Left lobe of liver (tissue), 2 donors: ENCODE measurements at regions not wholly inside any gene's neighbourhood (a gene's known extent, or its start where the extent isn't known, plus 50 kb on each side); places are given as distances from the start of the nearest gene placed in this dataset.
A peak's percentile ranks its signal among the peaks of the same experiment; 100 is the strongest.
"Not testable (repeated sequence)": the region's sequence is repeated elsewhere in the genome, so short reads cannot be mapped to it uniquely, and the experiment has no call there.

Source experiments
- ATAC-seq: fragments of 200-7000 bp; cut with Tn5 transposase; one replicate; pipeline ENCODE4 v1.9.1; 2020; ENCODE audit warnings: mild to moderate bottlenecking, moderate library complexity
- DNase-seq: peaks from one replicate; pipeline ENCODE4 v3.0.0-alpha.2; 2020; ENCODE audit warnings: low spot score
- donor health status: DM: no; HTN: no; CAD: no; lungs with moderate emphysema.
- donor health status: DM: no; HTN: yes; CAD: no.

GRCh38 chr1:148432318-148432717 is 50.8 kb downstream of the PPIAL4G start:
- ATAC-seq, DNase-seq: not testable (repeated sequence)

- ATAC-seq, DNase-seq: not testable (repeated sequence)
Observed at GRCh38 chr1:148429856-148430255, 53.2 kb downstream of the PPIAL4G start.

GRCh38 chr1:148426940-148427611 is 56.0 kb downstream of the PPIAL4G start:
- ATAC-seq, DNase-seq: not testable (repeated sequence)

GRCh38 chr1:148426385-148426784 is 56.7 kb downstream of the PPIAL4G start:
- ATAC-seq: peak; percentile 22
- not testable (repeated sequence) for DNase-seq

- ATAC-seq (peak; percentile 92), DNase-seq (peak; percentile 72)
Observed at GRCh38 chr1:148424143-148425003, 58.7 kb downstream of the PPIAL4G start.

GRCh38 chr1:148422921-148423320 is 60.2 kb downstream of the PPIAL4G start:
- DNase-seq, ATAC-seq: not testable (repeated sequence)

- ATAC-seq: not testable (repeated sequence)
Observed at GRCh38 chr1:148417241-148417640, 65.9 kb downstream of the PPIAL4G start.

GRCh38 chr1:148413385-148413784 is 69.7 kb downstream of the PPIAL4G start:
- not testable (repeated sequence) for DNase-seq, ATAC-seq

More at GRCh38 chr1:148417241-148417640, 65.9 kb downstream of the PPIAL4G start:
- DNase-seq: not testable (repeated sequence)

- DNase-seq: not testable (repeated sequence)
Observed at GRCh38 chr1:148404786-148405568, 78.1 kb downstream of the PPIAL4G start.

GRCh38 chr1:148403925-148404324 is 79.2 kb downstream of the PPIAL4G start:
- not testable (repeated sequence) for DNase-seq, ATAC-seq

More at GRCh38 chr1:148404786-148405568, 78.1 kb downstream of the PPIAL4G start:
- not testable (repeated sequence) for ATAC-seq

GRCh38 chr1:148403085-148403456 is 80.0 kb downstream of the PPIAL4G start:
- not testable (repeated sequence) for DNase-seq, ATAC-seq

GRCh38 chr1:148402152-148403084 is 80.7 kb downstream of the PPIAL4G start:
- peak; percentile 72 for DNase-seq
- ATAC-seq: peak; percentile 92

- DNase-seq, ATAC-seq: not testable (repeated sequence)
Observed at GRCh38 chr1:148397516-148397915, 85.6 kb downstream of the PPIAL4G start.

- ATAC-seq, DNase-seq: not testable (repeated sequence)
Observed at GRCh38 chr1:148392505-148392904, 90.6 kb downstream of the PPIAL4G start.

GRCh38 chr1:148391323-148391722 is 91.8 kb downstream of the PPIAL4G start:
- DNase-seq, ATAC-seq: not testable (repeated sequence)

GRCh38 chr1:148389027-148389339 is 94.1 kb downstream of the PPIAL4G start:
- DNase-seq (no peak), ATAC-seq (no peak)

GRCh38 chr1:148388260-148389026 is 94.7 kb downstream of the PPIAL4G start:
- peak; percentile 87 for DNase-seq
- peak; percentile 95 for ATAC-seq

GRCh38 chr1:148387949-148388259 is 95.2 kb downstream of the PPIAL4G start:
- ATAC-seq, DNase-seq: not testable (repeated sequence)
